Left lung (tissue), 4 donors: ENCODE measurements at regions not wholly inside any gene's neighbourhood (a gene's known extent, or its start where the extent isn't known, plus 50 kb on each side); places are given as distances from the start of the nearest gene placed in this dataset.

Experiments
- ATAC-seq: fragments of 200-7000 bp; cut with Tn5 transposase; one replicate; pipeline ENCODE4 v1.9.1; 2020; ENCODE audit warnings: moderate library complexity
- DNase-seq, 4 donors: peaks; one replicate each; pipeline ENCODE4 v3.0.0-alpha.2; 2013 to 2020
- H3K27ac ChIP-seq, 2 donors: fragments of 200-600 bp; sonication (generic) in 1 of 2; one replicate each; pipeline versions ENCODE4 v1.5.0 to v1.8.0; 2020 to 2021
- H3K27me3 ChIP-seq, 2 donors: fragments of 200-600 bp; sonication (generic) in 1 of 2; one replicate each; pipeline versions ENCODE4 v1.5.0 to v1.8.0; 2020 to 2021
- H3K36me3 ChIP-seq, 2 donors: fragments of 200-600 bp; sonication (generic) in 1 of 2; one replicate each; pipeline versions ENCODE4 v1.5.0 to v1.8.0; 2020 to 2021
- H3K4me1 ChIP-seq, 2 donors: fragments of 200-600 bp; one replicate each; pipeline ENCODE4 v1.8.0; 2021
- H3K4me3 ChIP-seq, 2 donors: fragments of 200-600 bp; sonication (generic) in 1 of 2; one replicate each; pipeline versions ENCODE4 v1.5.0 to v1.8.0; 2020 to 2021; ENCODE audit warnings: mild to moderate bottlenecking in 1 of 2
- H3K9me3 ChIP-seq, 2 donors: fragments of 200-600 bp; sonication (generic) in 1 of 2; one replicate each; pipeline versions ENCODE4 v1.5.0 to v1.8.0; 2020 to 2021
- CTCF ChIP-seq, 2 donors: fragments of 200-600 bp; sonication (generic) in 1 of 2; IDR thresholded peaks; one replicate each; pipeline versions ENCODE4 v1.5.0 to v1.8.0; 2021; ENCODE audit warnings: antibody characterized with exemption in 2 of 2
- intact Hi-C, 2 donors: fragments of 100-400 bp; cut with DNase I; formaldehyde crosslinking; loops; one replicate each; pipeline versions ENCODE4 v1.11.2 to v1.14.2; 2022
- donor health status: DM: no; HTN: yes; CAD: no.
- donor health status: DM: no; HTN: no; CAD: no.

GRCh38 chr2:6233993-6234392 is 541.8 kb downstream of the SOX11 start:
- peaks cover 0 to 10% of the 10 kb centered on the region in 2 donors for H3K9me3 ChIP-seq
- H3K27me3 ChIP-seq, result no peaks in the 10 kb centered on the region
- intact Hi-C loops, result no loop called here
- no peaks in the 10 kb centered on the region for H3K4me1 ChIP-seq
- ATAC-seq (no peak), DNase-seq (no peak)
- no peak overlapping the region for H3K27ac ChIP-seq
- H3K4me3 ChIP-seq, result no peak overlapping the region
- H3K36me3 ChIP-seq, result no peaks in the 10 kb centered on the region
- TF ChIP-seq CTCF (IDR thresholded peaks at IDR 0.05), result no peak

- ATAC-seq, result no peak
- Histone ChIP-seq H3K27me3 (no peaks in the 10 kb centered on the region), H3K9me3 (peaks cover 0 to 13% of the 10 kb centered on the region in 2 donors), H3K27ac (no peak overlapping the region), H3K4me1 (no peaks in the 10 kb centered on the region), H3K4me3 (no peak overlapping the region), H3K36me3 (no peaks in the 10 kb centered on the region)
- intact Hi-C loops, result no loop called here
- TF ChIP-seq CTCF (IDR thresholded peaks at IDR 0.05), result no peak
- DNase-seq, result no peak
Measured at GRCh38 chr2:6234702-6235101, 542.5 kb downstream of the SOX11 start.

- intact Hi-C loops, result no loop called here
- no peaks in the 10 kb centered on the region for H3K36me3 ChIP-seq
- H3K4me3 ChIP-seq, result no peak overlapping the region
- no peak for TF ChIP-seq CTCF (IDR thresholded peaks at IDR 0.05)
- no peaks in the 10 kb centered on the region for H3K4me1 ChIP-seq
- no peak for DNase-seq
- no peaks in the 10 kb centered on the region for H3K27me3 ChIP-seq
- peaks cover 0 to 14% of the 10 kb centered on the region in 2 donors for H3K9me3 ChIP-seq
- ATAC-seq, result no peak
- H3K27ac ChIP-seq, result no peak overlapping the region
Measured at GRCh38 chr2:6236317-6236716, 544.1 kb downstream of the SOX11 start.

- Histone ChIP-seq H3K9me3 (peaks cover 0 to 16% of the 10 kb centered on the region in 2 donors), H3K36me3 (no peaks in the 10 kb centered on the region), H3K27ac (no peak overlapping the region), H3K4me3 (no peak overlapping the region), H3K4me1 (no peaks in the 10 kb centered on the region), H3K27me3 (no peaks in the 10 kb centered on the region)
- intact Hi-C loops, result no loop called here
- ATAC-seq (no peak), DNase-seq (no peak)
- no peak for TF ChIP-seq CTCF (IDR thresholded peaks at IDR 0.05)
Measured at GRCh38 chr2:6237039-6237660, 545.0 kb downstream of the SOX11 start.

- intact Hi-C loops, result no loop called here
- H3K4me1 ChIP-seq, result no peaks in the 10 kb centered on the region
- H3K27me3 ChIP-seq, result no peaks in the 10 kb centered on the region
- no peak overlapping the region for H3K4me3 ChIP-seq
- H3K36me3 ChIP-seq, result no peaks in the 10 kb centered on the region
- no peaks in the 10 kb centered on the region for H3K9me3 ChIP-seq
- H3K27ac ChIP-seq, result no peak overlapping the region
- TF ChIP-seq CTCF (IDR thresholded peaks at IDR 0.05), result no peak
- no peak for ATAC-seq
- no peak for DNase-seq
Measured at GRCh38 chr2:6249557-6249956, 557.4 kb downstream of the SOX11 start.
